NCI-H2196 (cell line): ENCODE measurements at regions not wholly inside any gene's neighbourhood (a gene's known extent, or its start where the extent isn't known, plus 50 kb on each side); places are given as distances from the start of the nearest gene placed in this dataset.
"Not testable (repeated sequence)": the region's sequence is repeated elsewhere in the genome, so short reads cannot be mapped to it uniquely, and the experiment has no call there.

Experiments
- DNase-seq: peaks from one replicate; lab custom pipeline; 2025; ENCODE audit not compliant: unreplicated experiment; lab: John Stamatoyannopoulos, UW

GRCh38 chr6:1156411-1156810 lies 155.5 kb upstream of the FOXQ1 start:
- not testable (repeated sequence) for DNase-seq

GRCh38 chr6:1153696-1154245 lies 158.1 kb upstream of the FOXQ1 start:
- no peak for DNase-seq

- DNase-seq: no peak
Measured at GRCh38 chr6:1146500-1146899, 165.4 kb upstream of the FOXQ1 start.

GRCh38 chr6:1145768-1146218 lies 166.1 kb upstream of the FOXQ1 start:
- no peak for DNase-seq

- no peak for DNase-seq
Measured at GRCh38 chr6:1144842-1145767, 166.8 kb upstream of the FOXQ1 start.

- no peak for DNase-seq
Measured at GRCh38 chr6:1143655-1144054, 168.2 kb upstream of the FOXQ1 start.

- DNase-seq: no peak
Measured at GRCh38 chr6:1139155-1139890, 172.6 kb upstream of the FOXQ1 start.

GRCh38 chr6:1137849-1138248 lies 174.0 kb upstream of the FOXQ1 start:
- DNase-seq: no peak

GRCh38 chr6:1136827-1137226 lies 175.1 kb upstream of the FOXQ1 start:
- DNase-seq: no peak

- DNase-seq: no peak
Measured at GRCh38 chr6:1136415-1136774, 175.5 kb upstream of the FOXQ1 start.

- no peak for DNase-seq
Measured at GRCh38 chr6:1135726-1136414, 176.0 kb upstream of the FOXQ1 start.

GRCh38 chr6:1131285-1132079 lies 180.4 kb upstream of the FOXQ1 start:
- DNase-seq: no peak

- DNase-seq: no peak
Measured at GRCh38 chr6:1130709-1131108, 181.2 kb upstream of the FOXQ1 start.

- no peak for DNase-seq
Measured at GRCh38 chr6:1129131-1129530, 182.8 kb upstream of the FOXQ1 start.

GRCh38 chr6:1127597-1128288 lies 184.2 kb upstream of the FOXQ1 start:
- no peak for DNase-seq

- DNase-seq: no peak
Measured at GRCh38 chr6:1127129-1127528, 184.8 kb upstream of the FOXQ1 start.

- DNase-seq: no peak
Measured at GRCh38 chr6:1126036-1126435, 185.9 kb upstream of the FOXQ1 start.

GRCh38 chr6:1125297-1125696 lies 186.6 kb upstream of the FOXQ1 start:
- no peak for DNase-seq

- DNase-seq: no peak
Measured at GRCh38 chr6:1124885-1125284, 187.0 kb upstream of the FOXQ1 start.
